ENCODE measurements at regions not wholly inside any gene's neighbourhood (a gene's known extent, or its start where the extent isn't known, plus 50 kb on each side); places are given as distances from the start of the nearest gene placed in this dataset.

DNA sequence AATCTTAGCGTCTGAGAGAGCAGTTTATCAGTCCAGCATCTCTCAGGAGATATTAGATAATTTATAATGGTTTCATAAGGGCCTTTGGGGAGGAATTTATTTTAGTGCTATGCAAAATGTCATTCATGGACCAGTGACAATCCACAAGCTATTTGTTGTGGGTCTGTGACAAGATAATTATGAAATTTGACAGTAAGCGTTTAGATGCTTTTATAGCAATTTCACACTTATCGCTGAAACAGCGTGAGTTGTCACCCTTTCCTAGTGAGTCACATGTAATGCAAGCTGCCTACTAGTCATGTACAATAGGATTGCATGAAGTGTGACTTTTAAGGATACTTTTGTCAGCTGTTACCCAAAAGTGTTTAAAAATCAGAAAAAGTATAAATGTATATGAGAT is 315.6 kb upstream of the THBS1 start:
- Histone ChIP-seq H3K4me3 (no peak overlapping the region), H3K4me1 (no peaks in the 10 kb centered on the region), H3K27me3 (no peaks in the 10 kb centered on the region), H3K27ac (no peak overlapping the region), H3K36me3 (no peaks in the 10 kb centered on the region), H3K9me3 (no peaks in the 10 kb centered on the region)
- TF ChIP-seq, protein P1, sequence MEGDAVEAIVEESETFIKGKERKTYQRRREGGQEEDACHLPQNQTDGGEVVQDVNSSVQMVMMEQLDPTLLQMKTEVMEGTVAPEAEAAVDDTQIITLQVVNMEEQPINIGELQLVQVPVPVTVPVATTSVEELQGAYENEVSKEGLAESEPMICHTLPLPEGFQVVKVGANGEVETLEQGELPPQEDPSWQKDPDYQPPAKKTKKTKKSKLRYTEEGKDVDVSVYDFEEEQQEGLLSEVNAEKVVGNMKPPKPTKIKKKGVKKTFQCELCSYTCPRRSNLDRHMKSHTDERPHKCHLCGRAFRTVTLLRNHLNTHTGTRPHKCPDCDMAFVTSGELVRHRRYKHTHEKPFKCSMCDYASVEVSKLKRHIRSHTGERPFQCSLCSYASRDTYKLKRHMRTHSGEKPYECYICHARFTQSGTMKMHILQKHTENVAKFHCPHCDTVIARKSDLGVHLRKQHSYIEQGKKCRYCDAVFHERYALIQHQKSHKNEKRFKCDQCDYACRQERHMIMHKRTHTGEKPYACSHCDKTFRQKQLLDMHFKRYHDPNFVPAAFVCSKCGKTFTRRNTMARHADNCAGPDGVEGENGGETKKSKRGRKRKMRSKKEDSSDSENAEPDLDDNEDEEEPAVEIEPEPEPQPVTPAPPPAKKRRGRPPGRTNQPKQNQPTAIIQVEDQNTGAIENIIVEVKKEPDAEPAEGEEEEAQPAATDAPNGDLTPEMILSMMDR (IDR thresholded peaks at IDR 0.05): no peak
- intact Hi-C loops (cut with DNase I; ENCODE audit: low total_unique reads): no loop called here
- DNase-seq: no peak

DNA sequence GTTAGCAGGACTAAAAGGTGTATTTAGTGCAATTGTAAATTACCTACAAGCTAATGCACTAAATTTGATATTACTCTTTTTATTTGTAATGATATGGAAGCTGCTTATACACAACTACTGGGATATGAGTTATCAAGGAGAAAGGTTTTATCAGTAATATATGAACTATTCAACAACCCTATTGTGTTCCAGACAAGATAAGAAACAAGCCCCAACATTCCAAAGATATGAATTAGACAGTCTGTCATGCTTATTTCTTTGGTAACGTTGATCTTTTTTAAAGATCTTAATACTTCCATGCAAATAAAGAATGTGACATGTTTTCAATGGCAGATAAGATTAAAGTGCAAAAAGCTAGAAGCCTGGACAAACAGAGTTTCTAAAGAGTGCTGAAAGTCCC is 314.0 kb upstream of the THBS1 start:
- H3K36me3 ChIP-seq: no peaks in the 10 kb centered on the region
- H3K9me3 ChIP-seq: no peaks in the 10 kb centered on the region
- no peak overlapping the region for H3K27ac ChIP-seq
- no peak overlapping the region for H3K4me3 ChIP-seq
- H3K4me1 ChIP-seq: no peaks in the 10 kb centered on the region
- DNase-seq: no peak
- TF ChIP-seq, protein P1 (IDR thresholded peaks at IDR 0.05): no peak
- intact Hi-C loops (cut with DNase I; ENCODE audit: low total_unique reads): no loop called here
- no peaks in the 10 kb centered on the region for H3K27me3 ChIP-seq

DNA sequence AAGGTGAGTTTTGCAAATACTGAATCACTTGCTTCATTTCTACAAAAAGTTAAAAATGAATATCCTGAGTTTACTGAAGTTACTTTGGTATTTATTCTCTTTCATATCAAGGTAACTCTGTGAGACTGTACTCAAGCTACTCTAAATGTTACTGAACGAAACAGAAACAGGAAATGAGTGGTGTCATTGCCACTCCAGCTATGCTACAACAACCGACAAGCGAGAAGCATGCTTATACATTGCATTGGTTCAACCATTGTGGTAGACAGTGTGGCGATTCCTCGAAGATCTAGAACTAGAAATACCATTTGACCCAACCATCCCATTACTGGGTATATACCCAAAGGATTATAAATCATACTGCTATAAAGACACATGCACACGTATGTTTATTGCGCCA is 313.2 kb upstream of the THBS1 start:
- TF ChIP-seq, protein P1 (IDR thresholded peaks at IDR 0.05): no peak
- Histone ChIP-seq H3K4me1 (no peaks in the 10 kb centered on the region), H3K27me3 (no peaks in the 10 kb centered on the region), H3K36me3 (no peaks in the 10 kb centered on the region), H3K4me3 (no peak overlapping the region), H3K27ac (no peak overlapping the region), H3K9me3 (no peaks in the 10 kb centered on the region)
- intact Hi-C loops (cut with DNase I; ENCODE audit: low total_unique reads): no loop called here
- no peak for DNase-seq

DNA sequence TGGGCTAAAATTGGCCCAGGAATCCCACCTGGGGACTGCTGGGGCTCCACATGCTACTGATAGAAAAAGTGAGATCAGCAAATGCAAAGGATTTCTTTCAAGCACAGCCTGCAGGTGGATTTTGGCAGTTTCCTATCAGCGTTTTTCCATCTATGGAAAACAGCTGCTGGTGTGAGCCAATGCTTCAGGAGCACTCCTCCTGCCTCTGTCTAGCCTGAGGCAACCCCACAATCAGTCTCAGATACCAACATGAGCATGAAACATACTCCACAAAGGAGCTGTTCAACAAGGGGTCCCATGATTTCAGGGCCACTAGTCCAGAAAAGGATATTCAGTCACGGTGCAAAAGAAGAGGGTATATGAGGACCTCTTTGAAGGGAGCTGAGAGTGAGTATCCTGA is 311.5 kb upstream of the THBS1 start:
- TF ChIP-seq, protein P1 (IDR thresholded peaks at IDR 0.05): no peak
- intact Hi-C loops (cut with DNase I; ENCODE audit: low total_unique reads): no loop called here
- Histone ChIP-seq H3K4me3 (no peak overlapping the region), H3K27ac (no peak overlapping the region), H3K36me3 (no peaks in the 10 kb centered on the region), H3K9me3 (no peaks in the 10 kb centered on the region), H3K4me1 (peaks cover 0 to 11% (median 0%) of the 10 kb centered on the region in 4 donors), H3K27me3 (no peaks in the 10 kb centered on the region)
- no peak for DNase-seq

DNA sequence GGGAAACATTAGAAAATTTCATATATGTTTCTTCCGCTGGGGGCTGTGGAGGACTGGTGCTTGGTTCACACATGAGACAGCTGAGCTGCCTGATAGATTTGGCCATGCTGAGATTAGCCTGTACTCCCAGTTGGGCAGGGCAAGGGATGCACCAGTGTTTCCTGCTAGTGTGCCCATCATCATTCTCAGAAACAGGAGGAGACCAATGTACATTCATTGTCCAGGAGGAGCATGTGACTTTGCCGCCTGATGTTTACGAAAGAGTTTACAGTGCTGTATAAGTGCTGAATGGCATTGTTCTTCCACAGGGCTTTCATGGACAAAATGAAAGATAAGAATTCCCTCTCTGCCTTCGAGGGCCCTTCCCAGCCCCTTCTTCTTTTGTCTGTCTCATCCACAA is 311.1 kb upstream of the THBS1 start:
- Histone ChIP-seq H3K4me1 (peaks cover 0 to 13% (median 0%) of the 10 kb centered on the region in 4 donors), H3K27me3 (no peaks in the 10 kb centered on the region), H3K27ac (no peak overlapping the region), H3K36me3 (no peaks in the 10 kb centered on the region), H3K4me3 (no peak overlapping the region), H3K9me3 (no peaks in the 10 kb centered on the region)
- no peak for DNase-seq
- intact Hi-C loops (cut with DNase I; ENCODE audit: low total_unique reads): no loop called here
- TF ChIP-seq, protein P1 (IDR thresholded peaks at IDR 0.05): no peak

DNA sequence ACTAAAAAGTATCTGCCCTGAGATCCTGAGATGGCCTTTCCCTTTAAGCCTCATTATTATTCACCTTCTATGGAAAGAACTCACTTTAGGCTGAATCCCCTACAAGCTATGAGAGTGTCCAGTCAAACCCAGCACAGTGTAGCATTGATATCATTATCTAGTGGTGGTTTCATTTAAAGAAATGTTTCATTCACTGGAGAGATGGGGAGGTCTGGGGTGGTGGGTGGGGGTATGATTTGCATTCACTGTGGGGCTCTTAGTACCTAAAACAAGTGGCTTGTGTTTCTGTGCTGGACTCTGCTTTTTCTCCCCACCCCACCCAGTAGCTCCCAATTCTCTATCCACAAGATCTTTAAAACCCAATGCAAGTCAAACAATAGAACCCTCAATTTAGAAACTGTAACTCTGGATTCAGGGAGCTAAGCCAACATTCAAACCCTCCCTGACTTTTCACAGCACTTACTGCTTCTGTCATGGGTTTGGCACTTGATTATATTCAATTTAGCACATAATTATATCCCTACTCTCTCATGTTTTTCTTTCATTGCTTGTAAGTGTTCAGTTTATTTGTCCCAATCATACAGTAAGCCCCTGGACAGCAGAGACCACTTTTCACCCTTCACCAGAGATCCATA is 310.5 kb upstream of the THBS1 start:
- intact Hi-C loops (cut with DNase I; ENCODE audit: low total_unique reads): no loop called here
- H3K4me1 ChIP-seq: peaks cover 0 to 13% (median 0%) of the 10 kb centered on the region in 4 donors
- no peak for DNase-seq
- H3K36me3 ChIP-seq: no peaks in the 10 kb centered on the region
- TF ChIP-seq, protein P1 (IDR thresholded peaks at IDR 0.05): no peak
- no peaks in the 10 kb centered on the region for H3K27me3 ChIP-seq
- H3K9me3 ChIP-seq: no peaks in the 10 kb centered on the region
- no peak overlapping the region for H3K27ac ChIP-seq
- H3K4me3 ChIP-seq: no peak overlapping the region
